ENCODE measurements at regions not wholly inside any gene's neighbourhood (a gene's known extent, or its start where the extent isn't known, plus 50 kb on each side); places are given as distances from the start of the nearest gene placed in this dataset.

DNA sequence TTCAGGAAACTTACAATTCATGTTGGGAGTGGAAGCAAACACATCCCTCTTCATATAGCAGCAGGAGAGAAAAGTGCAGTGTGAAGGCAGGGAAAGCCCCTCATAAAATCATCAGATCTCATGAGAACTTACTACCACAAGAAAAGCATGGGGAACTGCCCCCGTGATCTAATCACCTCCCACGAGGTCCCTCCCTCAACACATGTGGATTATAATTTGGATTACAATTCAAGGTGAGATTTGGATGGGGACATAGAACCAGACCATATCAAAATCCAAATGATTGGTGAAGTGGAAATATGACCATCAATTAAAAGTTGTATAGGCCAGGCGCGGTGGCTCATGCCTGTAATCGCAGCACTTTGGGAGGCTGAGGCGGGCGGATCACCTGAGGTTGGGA is 1268.0 kb downstream of the JRKL start:
- Histone ChIP-seq H3K79me2 (ENCODE audit: low read length) (no peaks in the 10 kb centered on the region), H3K4me3 (ENCODE audit: low read length) (no peak overlapping the region), H3K9ac (ENCODE audit: low read length) (no peak overlapping the region), H4K20me1 (ENCODE audit: insufficient read depth, low read length) (no peaks in the 10 kb centered on the region), H3K4me1 (ENCODE audit: low read length) (no peaks in the 10 kb centered on the region), H3K27me3 (ENCODE audit: low read depth, low read length) (no peaks in the 10 kb centered on the region), H2AFZ (ENCODE audit: low read depth, low read length) (no peak overlapping the region), H3K27ac (ENCODE audit: low read length) (no peak overlapping the region), H3K36me3 (replicated peaks; ENCODE audit: low read depth, low read length) (no peaks in the 10 kb centered on the region), H3K4me2 (ENCODE audit: low read length) (no peak overlapping the region), H3K9me3 (ENCODE audit: insufficient read depth, low read length) (no peaks in the 10 kb centered on the region)
- TF ChIP-seq, protein P1, sequence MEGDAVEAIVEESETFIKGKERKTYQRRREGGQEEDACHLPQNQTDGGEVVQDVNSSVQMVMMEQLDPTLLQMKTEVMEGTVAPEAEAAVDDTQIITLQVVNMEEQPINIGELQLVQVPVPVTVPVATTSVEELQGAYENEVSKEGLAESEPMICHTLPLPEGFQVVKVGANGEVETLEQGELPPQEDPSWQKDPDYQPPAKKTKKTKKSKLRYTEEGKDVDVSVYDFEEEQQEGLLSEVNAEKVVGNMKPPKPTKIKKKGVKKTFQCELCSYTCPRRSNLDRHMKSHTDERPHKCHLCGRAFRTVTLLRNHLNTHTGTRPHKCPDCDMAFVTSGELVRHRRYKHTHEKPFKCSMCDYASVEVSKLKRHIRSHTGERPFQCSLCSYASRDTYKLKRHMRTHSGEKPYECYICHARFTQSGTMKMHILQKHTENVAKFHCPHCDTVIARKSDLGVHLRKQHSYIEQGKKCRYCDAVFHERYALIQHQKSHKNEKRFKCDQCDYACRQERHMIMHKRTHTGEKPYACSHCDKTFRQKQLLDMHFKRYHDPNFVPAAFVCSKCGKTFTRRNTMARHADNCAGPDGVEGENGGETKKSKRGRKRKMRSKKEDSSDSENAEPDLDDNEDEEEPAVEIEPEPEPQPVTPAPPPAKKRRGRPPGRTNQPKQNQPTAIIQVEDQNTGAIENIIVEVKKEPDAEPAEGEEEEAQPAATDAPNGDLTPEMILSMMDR (IDR thresholded peaks at IDR 0.05; ENCODE audit: low read depth, low read length), result no peak
- no peak for TF ChIP-seq EZH2phosphoT487 (IDR thresholded peaks at IDR 0.05; ENCODE audit: low read depth)

- Histone ChIP-seq H3K36me3 (replicated peaks; ENCODE audit: low read depth, low read length) (no peaks in the 10 kb centered on the region), H3K27me3 (ENCODE audit: low read depth, low read length) (no peaks in the 10 kb centered on the region), H3K9me3 (ENCODE audit: insufficient read depth, low read length) (no peaks in the 10 kb centered on the region), H3K4me1 (ENCODE audit: low read length) (no peaks in the 10 kb centered on the region), H3K4me2 (ENCODE audit: low read length) (no peak overlapping the region), H3K9ac (ENCODE audit: low read length) (no peak overlapping the region), H4K20me1 (ENCODE audit: insufficient read depth, low read length) (no peaks in the 10 kb centered on the region), H3K27ac (ENCODE audit: low read length) (no peak overlapping the region), H2AFZ (ENCODE audit: low read depth, low read length) (no peak overlapping the region), H3K4me3 (ENCODE audit: low read length) (no peak overlapping the region), H3K79me2 (ENCODE audit: low read length) (no peaks in the 10 kb centered on the region)
- TF ChIP-seq, protein P1 (IDR thresholded peaks at IDR 0.05; ENCODE audit: low read depth, low read length), result no peak
- TF ChIP-seq EZH2phosphoT487 (IDR thresholded peaks at IDR 0.05; ENCODE audit: low read depth), result no peak
Measured at GRCh38 chr11:97667057-97667456, 1277.2 kb downstream of the JRKL start.

DNA sequence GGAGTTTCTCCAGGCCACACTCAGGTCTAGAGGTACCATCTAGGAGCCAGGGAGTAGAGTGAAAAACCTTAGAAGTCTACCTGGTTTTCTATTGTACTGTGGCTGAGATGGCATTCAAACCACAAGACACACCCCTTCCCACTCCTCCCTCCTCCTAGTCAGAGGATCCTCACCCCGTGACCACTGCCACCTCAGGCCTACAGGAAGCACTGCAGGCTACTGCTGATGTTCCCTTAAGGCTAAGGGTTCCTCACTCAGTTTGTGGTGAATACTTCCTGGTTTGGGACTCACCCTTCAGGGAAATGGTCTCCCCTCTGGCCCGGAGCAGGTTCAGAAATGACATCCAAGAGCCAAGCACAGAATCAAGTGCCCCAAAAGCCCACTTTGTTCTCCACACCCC is 1293.9 kb downstream of the JRKL start:
- Histone ChIP-seq H3K9ac (ENCODE audit: low read length) (no peak overlapping the region), H3K4me2 (ENCODE audit: low read length) (no peak overlapping the region), H3K4me1 (ENCODE audit: low read length) (no peaks in the 10 kb centered on the region), H3K27ac (ENCODE audit: low read length) (no peak overlapping the region), H2AFZ (ENCODE audit: low read depth, low read length) (no peak overlapping the region), H3K4me3 (ENCODE audit: low read length) (no peak overlapping the region), H4K20me1 (ENCODE audit: insufficient read depth, low read length) (no peaks in the 10 kb centered on the region), H3K27me3 (ENCODE audit: low read depth, low read length) (no peaks in the 10 kb centered on the region), H3K79me2 (ENCODE audit: low read length) (no peaks in the 10 kb centered on the region), H3K36me3 (replicated peaks; ENCODE audit: low read depth, low read length) (no peaks in the 10 kb centered on the region), H3K9me3 (ENCODE audit: insufficient read depth, low read length) (no peaks in the 10 kb centered on the region)
- no peak for TF ChIP-seq EZH2phosphoT487 (IDR thresholded peaks at IDR 0.05; ENCODE audit: low read depth)
- TF ChIP-seq, protein P1 (IDR thresholded peaks at IDR 0.05; ENCODE audit: low read depth, low read length), result no peak

GRCh38 chr11:97684486-97685439 is 1295.0 kb downstream of the JRKL start:
- no peaks in the 10 kb centered on the region for H3K9me3 ChIP-seq (ENCODE audit: insufficient read depth, low read length)
- H3K27ac ChIP-seq (ENCODE audit: low read length), result no peak overlapping the region
- H3K79me2 ChIP-seq (ENCODE audit: low read length), result no peaks in the 10 kb centered on the region
- H3K9ac ChIP-seq (ENCODE audit: low read length), result no peak overlapping the region
- TF ChIP-seq, protein P1 (IDR thresholded peaks at IDR 0.05; ENCODE audit: low read depth, low read length), result no peak
- no peak for TF ChIP-seq EZH2phosphoT487 (IDR thresholded peaks at IDR 0.05; ENCODE audit: low read depth)
- no peaks in the 10 kb centered on the region for H3K36me3 ChIP-seq (replicated peaks; ENCODE audit: low read depth, low read length)
- no peaks in the 10 kb centered on the region for H3K27me3 ChIP-seq (ENCODE audit: low read depth, low read length)
- H3K4me2 ChIP-seq (ENCODE audit: low read length), result no peak overlapping the region
- H3K4me3 ChIP-seq (ENCODE audit: low read length), result no peak overlapping the region
- H3K4me1 ChIP-seq (ENCODE audit: low read length), result no peaks in the 10 kb centered on the region
- no peaks in the 10 kb centered on the region for H4K20me1 ChIP-seq (ENCODE audit: insufficient read depth, low read length)
- H2AFZ ChIP-seq (ENCODE audit: low read depth, low read length), result no peak overlapping the region

Measured in OCI-LY3 (cell line).